DMS53 (cell line): ENCODE measurements at regions not wholly inside any gene's neighbourhood (a gene's known extent, or its start where the extent isn't known, plus 50 kb on each side); places are given as distances from the start of the nearest gene placed in this dataset.

Experiments used
- DNase-seq: peaks from one replicate; lab custom pipeline; 2025; lab: John Stamatoyannopoulos, UW

GRCh38 chr22:49604732-49605302, 222.9 kb downstream of the BRD1 start:
- DNase-seq, result no peak

DNA sequence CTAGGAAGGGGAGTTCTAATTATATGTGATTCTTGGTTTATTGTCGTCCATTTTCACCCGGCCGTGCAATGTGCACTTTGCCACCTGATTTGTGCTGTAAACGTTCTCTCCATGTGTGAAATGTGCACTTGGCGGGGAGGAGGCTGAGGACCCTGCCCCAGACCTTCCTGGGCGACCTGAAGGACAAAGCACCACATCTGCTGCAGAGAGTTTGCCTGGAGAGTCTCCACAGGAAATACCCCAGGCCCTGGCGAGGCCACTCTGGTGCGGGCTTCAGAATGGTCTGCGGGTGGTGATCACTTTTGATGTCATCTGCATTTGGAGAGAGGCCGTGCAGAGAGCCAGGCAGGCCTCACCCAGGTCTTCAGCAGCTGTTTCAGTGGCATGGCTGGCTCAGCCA, 224.7 kb downstream of the BRD1 start:
- no peak for DNase-seq

- DNase-seq, result no peak
Observed at GRCh38 chr22:49602481-49602880, 225.2 kb downstream of the BRD1 start.

DNA sequence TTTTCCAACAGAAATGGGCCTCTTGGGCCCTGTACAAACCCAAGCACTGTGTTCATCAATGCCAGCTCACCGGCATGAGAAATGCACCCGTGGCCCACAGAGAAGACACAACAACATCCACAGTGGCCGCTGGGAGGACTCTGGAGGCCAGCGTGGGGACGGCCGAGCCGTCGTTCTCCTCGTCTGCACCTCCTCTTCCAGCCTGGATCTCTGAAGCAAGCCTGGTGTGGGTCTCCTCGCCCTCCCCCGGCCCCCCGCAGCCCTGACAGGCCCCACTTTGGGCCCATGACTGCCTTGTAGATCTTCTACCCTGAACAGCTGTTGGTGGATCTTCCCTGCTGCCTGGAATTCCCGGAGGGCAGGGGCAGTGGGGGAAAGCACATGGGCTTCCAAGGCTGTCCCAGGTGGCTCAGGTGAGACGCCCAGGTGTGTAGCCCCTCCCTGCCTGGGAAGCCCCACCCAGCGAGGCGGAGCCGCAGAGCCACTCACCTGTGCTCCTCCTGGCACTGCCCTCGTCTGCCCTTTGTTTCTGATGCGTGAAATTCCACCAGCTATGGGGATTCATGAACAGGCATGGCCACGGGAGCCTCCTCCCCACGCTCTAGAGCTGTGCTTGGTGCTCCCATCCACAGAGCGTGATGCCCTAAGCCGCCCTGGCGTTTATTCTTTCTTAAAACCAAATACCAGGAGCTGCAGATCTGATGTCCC, 225.9 kb downstream of the BRD1 start:
- DNase-seq, result no peak

DNA sequence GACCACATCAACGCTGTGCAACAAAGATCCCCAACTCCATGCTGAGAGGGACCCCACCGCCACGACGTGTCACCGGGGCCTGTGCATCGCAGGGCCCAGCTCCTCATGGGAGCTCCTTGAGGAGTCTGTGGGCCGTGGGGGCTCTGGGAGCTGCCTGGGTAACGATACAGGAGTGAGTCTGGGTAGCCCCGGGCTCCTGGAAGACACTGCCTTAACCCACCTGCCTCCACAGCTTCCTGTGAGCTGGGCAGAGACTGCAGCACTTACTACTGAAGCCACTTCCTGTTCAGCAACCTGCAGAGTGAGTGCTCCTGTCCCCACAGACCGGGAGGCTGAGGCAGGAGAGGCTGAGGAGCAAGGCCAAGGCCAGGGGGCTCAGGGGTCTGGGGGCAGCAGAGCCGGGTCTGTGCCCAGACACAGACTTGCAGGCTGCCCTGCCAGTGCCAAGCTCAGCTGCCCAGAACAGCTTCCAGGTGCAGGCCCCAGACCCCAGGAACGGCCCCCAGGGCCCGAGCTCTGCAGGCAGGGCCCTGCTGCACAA, 226.7 kb downstream of the BRD1 start:
- no peak for DNase-seq

DNA sequence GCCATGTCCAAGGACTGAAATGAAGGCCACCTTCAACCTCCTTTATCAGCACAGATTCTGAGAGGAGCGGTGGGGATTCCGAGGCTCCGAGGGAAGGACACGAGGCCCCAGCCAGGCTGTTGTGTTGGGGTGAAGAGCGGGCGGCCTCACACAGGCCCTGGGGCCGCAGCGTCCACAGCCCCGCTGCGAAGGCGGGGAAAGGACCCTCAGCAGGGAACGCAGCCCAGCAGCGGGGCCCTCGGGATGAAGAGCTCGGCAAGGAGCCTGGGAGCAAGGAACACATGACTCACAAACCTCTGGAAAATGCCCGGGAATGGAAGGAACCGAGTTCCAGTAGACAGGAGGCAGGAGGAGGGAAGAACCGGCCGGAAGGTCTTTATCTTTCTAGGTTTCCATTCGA, 227.2 kb downstream of the BRD1 start:
- no peak for DNase-seq

DNA sequence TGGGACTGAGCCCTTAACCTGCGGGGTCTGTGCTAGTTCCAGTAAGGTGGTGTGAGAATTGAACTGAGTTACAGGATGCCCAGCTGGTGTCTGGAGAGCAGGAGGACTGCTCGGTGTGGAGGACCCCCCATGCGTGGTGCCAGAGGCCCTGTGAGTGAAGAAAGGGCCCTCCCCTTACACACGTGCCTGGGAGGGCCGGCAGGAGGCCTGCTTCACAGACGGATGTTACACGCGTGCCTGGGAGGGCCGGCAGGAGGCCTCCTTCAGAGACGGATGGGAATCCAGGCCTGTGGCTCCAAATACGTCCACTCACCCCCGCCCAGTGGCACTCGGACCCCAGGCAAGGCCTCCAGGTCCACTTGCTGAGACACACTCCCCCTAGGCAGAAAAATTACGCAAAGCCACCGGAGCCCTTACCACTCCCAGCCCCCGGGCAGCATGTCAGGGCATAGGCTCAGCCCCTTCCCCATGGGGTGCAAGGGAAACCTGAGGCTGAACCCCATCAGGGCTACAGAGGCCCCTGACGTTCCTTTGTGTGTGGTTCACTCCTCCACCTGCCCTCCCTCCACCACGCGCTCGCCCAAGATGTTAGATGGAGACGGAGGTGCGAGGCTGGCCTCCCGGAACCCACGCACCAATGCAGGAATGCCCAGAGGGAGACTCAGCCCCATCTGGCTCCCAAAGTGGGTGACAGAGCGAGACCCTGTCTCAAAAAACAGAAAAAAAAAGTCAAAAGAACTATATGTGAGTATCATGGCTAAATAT, 227.8 kb downstream of the BRD1 start:
- no peak for DNase-seq

GRCh38 chr22:49599039-49599438, 228.6 kb downstream of the BRD1 start:
- DNase-seq, result no peak

DNA sequence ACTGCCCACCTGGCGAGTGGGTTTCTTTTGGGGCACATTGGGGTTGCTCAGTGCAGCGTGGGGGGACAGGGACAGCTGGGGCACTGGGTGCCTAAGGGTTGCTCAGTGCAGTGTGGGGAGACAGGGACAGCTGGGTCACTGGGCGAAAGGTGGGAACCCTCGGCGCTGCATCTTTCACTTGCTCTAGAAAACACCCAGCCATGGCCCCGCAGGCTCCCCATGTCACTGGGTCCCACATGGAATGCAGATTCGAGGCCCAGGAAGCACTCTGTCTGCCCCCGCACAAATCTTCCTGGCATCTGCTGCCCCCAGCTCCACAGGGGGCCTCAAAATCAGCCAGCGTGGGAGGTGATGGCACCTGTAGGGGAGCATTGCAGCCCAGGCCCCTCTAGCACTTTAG, 229.3 kb downstream of the BRD1 start:
- DNase-seq, result no peak

GRCh38 chr22:49597428-49598039, 230.1 kb downstream of the BRD1 start:
- no peak for DNase-seq

GRCh38 chr22:49595465-49596078, 232.1 kb downstream of the BRD1 start:
- DNase-seq, result no peak

DNA sequence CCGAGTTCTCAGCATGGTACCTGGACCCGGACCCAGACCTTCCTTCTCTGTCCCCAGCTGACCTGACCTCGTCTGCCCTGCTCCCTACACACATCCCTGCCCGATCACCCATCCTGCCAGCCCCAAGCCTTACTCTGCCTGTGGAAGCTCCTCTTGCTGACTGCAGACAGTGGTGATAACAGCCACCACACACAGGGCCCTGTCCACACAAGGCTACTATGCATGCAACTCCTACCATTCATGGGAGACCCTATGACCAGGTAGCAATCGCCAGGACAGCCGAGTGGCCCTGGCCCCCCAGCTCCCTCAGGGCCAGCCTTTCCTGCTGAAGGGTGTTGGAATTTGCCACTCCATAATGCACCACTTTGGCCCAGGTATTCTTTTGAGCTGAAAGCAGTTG, 233.6 kb downstream of the BRD1 start:
- DNase-seq, result no peak

- no peak for DNase-seq
Observed at GRCh38 chr22:49593509-49593908, 234.2 kb downstream of the BRD1 start.

- no peak for DNase-seq
Observed at GRCh38 chr22:49592780-49593501, 234.7 kb downstream of the BRD1 start.

DNA sequence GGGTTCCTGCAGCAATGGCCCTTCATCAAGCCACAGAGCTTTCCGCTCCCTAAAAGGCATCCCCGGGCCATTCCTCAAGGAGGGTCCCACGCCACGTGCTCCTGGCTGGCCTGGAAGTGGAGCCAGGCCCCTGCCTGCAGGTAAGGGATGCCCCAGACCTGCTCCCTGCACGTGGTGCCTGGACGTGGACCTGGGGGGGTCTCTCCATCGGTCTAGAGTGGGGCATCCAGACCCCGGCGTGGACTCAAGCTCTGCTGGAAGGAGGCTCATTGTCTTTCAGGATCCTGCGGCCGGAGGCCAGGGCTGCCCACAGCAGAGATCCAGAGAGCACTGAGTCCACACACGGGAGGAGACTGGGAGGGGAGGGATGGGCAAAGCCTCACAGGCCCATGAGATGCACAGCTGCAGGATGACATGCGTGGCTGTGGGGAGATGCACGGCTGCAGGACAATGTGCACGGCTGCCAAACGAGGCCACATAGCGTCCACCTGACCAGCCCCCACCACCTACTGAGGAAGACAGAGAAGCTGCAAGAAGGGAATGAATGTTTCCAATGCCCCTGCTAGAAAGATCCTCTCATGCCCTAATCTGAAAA, 236.7 kb downstream of the BRD1 start:
- no peak for DNase-seq

- DNase-seq, result no peak
Observed at GRCh38 chr22:49590381-49590780, 237.3 kb downstream of the BRD1 start.

DNA sequence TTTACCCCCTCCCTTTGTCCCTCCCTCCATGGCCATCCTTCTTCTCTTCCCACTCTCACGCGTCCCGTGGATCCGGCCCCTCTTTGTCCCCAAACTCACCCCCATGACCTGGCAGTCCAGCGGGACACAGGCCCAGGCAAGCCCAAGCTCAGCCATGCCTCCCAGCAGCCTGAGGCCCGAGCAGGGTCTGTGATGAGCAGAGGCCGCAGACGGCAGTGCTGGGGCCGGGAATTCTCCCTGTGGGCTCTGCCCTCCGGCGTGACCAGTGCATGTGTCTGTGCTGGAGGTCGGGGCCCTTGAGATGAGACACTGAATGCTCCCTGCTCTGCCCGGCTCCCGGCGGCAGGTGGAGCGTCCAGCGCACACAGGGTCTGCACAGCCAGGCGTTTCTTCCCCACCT, 237.9 kb downstream of the BRD1 start:
- no peak for DNase-seq

- DNase-seq, result no peak
Observed at GRCh38 chr22:49589301-49589700, 238.4 kb downstream of the BRD1 start.

DNA sequence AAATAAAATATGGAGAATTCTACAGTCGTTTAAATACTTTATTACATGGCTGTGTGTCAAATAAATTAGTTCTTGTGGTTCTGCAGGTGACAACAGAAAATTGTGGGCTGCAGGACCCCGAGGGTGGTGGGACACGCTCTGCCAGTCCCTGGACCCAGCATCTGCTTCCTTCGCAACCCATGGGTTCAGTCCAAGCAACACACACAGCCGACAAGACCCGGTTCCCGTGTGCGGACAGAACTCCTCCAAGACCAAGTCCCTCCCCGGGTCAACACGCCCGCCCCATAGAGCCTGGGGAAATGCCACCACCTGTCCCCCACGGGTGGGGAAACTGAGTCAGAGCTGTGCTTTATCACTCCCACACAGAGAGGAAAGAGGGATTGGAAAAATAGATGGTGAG, 238.9 kb downstream of the BRD1 start:
- DNase-seq, result no peak

GRCh38 chr22:49587987-49588386, 239.7 kb downstream of the BRD1 start:
- no peak for DNase-seq

GRCh38 chr22:49587421-49587820, 240.3 kb downstream of the BRD1 start:
- no peak for DNase-seq
